Thyroid gland (tissue), 4 donors: ENCODE measurements at regions not wholly inside any gene's neighbourhood (a gene's known extent, or its start where the extent isn't known, plus 50 kb on each side); places are given as distances from the start of the nearest gene placed in this dataset.

Source experiments
- POLR2A ChIP-seq, 2 donors: fragments of 450-650 bp; IDR thresholded peaks; one replicate each; pipeline ENCODE4 v1.6.1; 2017; ENCODE audit warnings: antibody characterized with exemption in 2 of 2, mild to moderate bottlenecking in 2 of 2, moderate library complexity in 1 of 2
- TF ChIP-seq, protein P1 (sequence below), 6 experiments: fragments of 200-600 bp in 3 of 6; fragments of 450-650 bp in 3 of 6; sonication (generic) in 3 of 6; IDR thresholded peaks; one replicate each; pipeline ENCODE4 v1.5.1; 2016 to 2019; ENCODE audit warnings: antibody characterized with exemption in 6 of 6, mild to moderate bottlenecking in 2 of 6, inconsistent platforms in 1 of 6, moderate library complexity in 1 of 6

DNA sequence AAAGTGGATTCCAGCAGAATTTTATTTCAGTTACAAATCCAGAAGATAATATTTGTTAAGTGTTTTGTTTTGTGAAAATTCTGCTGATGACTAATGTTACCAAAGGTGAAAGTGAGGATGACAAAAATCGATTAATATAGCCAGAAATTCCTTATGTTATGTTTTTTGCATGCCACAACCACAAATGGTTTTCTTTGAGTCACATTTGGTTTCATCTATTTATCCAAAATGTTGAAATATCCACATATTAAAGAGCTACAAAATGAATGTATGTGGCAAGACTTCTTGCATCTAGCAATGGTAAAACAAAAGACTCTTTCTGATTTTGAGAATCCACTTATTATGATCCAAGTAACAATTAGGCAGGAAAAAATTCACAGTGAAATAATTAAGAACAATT is 150.1 kb upstream of the LRRC4C start:
- TF ChIP-seq, protein P1, sequence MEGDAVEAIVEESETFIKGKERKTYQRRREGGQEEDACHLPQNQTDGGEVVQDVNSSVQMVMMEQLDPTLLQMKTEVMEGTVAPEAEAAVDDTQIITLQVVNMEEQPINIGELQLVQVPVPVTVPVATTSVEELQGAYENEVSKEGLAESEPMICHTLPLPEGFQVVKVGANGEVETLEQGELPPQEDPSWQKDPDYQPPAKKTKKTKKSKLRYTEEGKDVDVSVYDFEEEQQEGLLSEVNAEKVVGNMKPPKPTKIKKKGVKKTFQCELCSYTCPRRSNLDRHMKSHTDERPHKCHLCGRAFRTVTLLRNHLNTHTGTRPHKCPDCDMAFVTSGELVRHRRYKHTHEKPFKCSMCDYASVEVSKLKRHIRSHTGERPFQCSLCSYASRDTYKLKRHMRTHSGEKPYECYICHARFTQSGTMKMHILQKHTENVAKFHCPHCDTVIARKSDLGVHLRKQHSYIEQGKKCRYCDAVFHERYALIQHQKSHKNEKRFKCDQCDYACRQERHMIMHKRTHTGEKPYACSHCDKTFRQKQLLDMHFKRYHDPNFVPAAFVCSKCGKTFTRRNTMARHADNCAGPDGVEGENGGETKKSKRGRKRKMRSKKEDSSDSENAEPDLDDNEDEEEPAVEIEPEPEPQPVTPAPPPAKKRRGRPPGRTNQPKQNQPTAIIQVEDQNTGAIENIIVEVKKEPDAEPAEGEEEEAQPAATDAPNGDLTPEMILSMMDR (IDR thresholded peaks at IDR 0.05) = no peak
- TF ChIP-seq POLR2A (IDR thresholded peaks at IDR 0.05) = no peak
